ENCODE measurements at regions not wholly inside any gene's neighbourhood (a gene's known extent, or its start where the extent isn't known, plus 50 kb on each side); places are given as distances from the start of the nearest gene placed in this dataset.

DNA sequence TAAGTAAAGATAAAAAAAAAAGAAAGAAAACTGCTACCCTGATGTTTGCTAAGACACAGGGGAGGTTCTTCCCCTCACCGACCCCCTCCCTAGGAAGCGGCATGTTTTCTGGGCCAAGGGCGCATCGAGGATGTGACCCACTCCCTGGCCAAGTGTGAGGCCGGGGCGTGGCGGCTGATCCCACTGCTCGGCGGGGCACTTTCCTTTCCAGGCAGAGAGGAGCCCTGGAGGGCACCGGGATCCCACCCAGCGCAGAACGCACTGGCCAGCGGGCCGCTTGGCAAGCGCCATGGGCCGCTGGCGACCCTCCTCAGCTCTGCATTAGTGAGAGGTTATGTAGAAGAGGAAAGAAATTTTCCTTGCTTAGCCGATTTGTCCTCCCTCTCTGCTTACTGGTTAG, 93.4 kb downstream of the ZNF736 start:
- Histone ChIP-seq H3K27ac (ENCODE audit: extremely low read depth, low read depth, low read length) (no peak overlapping the region), H3K4me3 (ENCODE audit: low read depth, low read length) (no peak overlapping the region), H3K9me3 (ENCODE audit: control insufficient read depth, insufficient read depth, low read depth, low read length) (no peaks in the 10 kb centered on the region), H3K4me1 (ENCODE audit: control insufficient read depth, insufficient read depth, low read length) (no peaks in the 10 kb centered on the region), H3K36me3 (ENCODE audit: control insufficient read depth in 2 of 2, insufficient read depth in 1 of 2, low read length in 2 of 2) (no peaks in the 10 kb centered on the region)
- TF ChIP-seq ZBTB7A (tag by site-specific recombination; IDR thresholded peaks at IDR 0.05; ENCODE audit: low read depth) (no peak), MZF1 (tag by site-specific recombination; IDR thresholded peaks at IDR 0.05; ENCODE audit: borderline replicate concordance) (no peak), ZNF138 (tag by site-specific recombination; IDR thresholded peaks at IDR 0.05; ENCODE audit: borderline replicate concordance) (no peak), ZNF23 (tag by site-specific recombination; IDR thresholded peaks at IDR 0.05; ENCODE audit: borderline replicate concordance) (no peak), ZNF416 (tag by site-specific recombination; IDR thresholded peaks at IDR 0.05) (no peak), ZNF157 (tag by site-specific recombination; IDR thresholded peaks at IDR 0.05) (no peak), ZNF19 (tag by site-specific recombination; IDR thresholded peaks at IDR 0.05; ENCODE audit: low read depth) (no peak), ZNF433 (tag by site-specific recombination; IDR thresholded peaks at IDR 0.05; ENCODE audit: low read depth) (no peak), ZXDB (tag by site-specific recombination; IDR thresholded peaks at IDR 0.05) (no peak), EGR2 (tag by site-specific recombination; IDR thresholded peaks at IDR 0.05; ENCODE audit: low read depth) (no peak)
- TF ChIP-seq, protein P1, sequence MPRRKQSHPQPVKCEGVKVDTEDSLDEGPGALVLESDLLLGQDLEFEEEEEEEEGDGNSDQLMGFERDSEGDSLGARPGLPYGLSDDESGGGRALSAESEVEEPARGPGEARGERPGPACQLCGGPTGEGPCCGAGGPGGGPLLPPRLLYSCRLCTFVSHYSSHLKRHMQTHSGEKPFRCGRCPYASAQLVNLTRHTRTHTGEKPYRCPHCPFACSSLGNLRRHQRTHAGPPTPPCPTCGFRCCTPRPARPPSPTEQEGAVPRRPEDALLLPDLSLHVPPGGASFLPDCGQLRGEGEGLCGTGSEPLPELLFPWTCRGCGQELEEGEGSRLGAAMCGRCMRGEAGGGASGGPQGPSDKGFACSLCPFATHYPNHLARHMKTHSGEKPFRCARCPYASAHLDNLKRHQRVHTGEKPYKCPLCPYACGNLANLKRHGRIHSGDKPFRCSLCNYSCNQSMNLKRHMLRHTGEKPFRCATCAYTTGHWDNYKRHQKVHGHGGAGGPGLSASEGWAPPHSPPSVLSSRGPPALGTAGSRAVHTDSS (tag by site-specific recombination; IDR thresholded peaks at IDR 0.05), result no peak
- TF ChIP-seq, protein P2, sequence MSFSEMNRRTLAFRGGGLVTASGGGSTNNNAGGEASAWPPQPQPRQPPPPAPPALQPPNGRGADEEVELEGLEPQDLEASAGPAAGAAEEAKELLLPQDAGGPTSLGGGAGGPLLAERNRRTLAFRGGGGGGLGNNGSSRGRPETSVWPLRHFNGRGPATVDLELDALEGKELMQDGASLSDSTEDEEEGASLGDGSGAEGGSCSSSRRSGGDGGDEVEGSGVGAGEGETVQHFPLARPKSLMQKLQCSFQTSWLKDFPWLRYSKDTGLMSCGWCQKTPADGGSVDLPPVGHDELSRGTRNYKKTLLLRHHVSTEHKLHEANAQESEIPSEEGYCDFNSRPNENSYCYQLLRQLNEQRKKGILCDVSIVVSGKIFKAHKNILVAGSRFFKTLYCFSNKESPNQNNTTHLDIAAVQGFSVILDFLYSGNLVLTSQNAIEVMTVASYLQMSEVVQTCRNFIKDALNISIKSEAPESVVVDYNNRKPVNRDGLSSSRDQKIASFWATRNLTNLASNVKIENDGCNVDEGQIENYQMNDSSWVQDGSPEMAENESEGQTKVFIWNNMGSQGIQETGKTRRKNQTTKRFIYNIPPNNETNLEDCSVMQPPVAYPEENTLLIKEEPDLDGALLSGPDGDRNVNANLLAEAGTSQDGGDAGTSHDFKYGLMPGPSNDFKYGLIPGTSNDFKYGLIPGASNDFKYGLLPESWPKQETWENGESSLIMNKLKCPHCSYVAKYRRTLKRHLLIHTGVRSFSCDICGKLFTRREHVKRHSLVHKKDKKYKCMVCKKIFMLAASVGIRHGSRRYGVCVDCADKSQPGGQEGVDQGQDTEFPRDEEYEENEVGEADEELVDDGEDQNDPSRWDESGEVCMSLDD (tag by site-specific recombination; IDR thresholded peaks at IDR 0.05), result no peak
- ChIA-PET POLR2A (no interaction called here), CTCF (no interaction called here)

All from HEK293 (cell line).